Gastrocnemius medialis (tissue), 4 donors: ENCODE measurements at regions not wholly inside any gene's neighbourhood (a gene's known extent, or its start where the extent isn't known, plus 50 kb on each side); places are given as distances from the start of the nearest gene placed in this dataset.

ENCODE experiments used
- CTCF ChIP-seq, 5 experiments: fragments of 450-650 bp in 3 of 5; fragments of 200-600 bp in 2 of 5; sonication (generic) in 2 of 5; IDR thresholded peaks in 4 of 5; conservative IDR thresholded peaks in 1 of 5; 1 replicate in 4 of 5; 2 replicates in 1 of 5; pipeline ENCODE4 v1.5.1; 2016 to 2019; ENCODE audit warnings: antibody characterized with exemption in 5 of 5, mild to moderate bottlenecking in 3 of 5, moderate library complexity in 3 of 5
- POLR2A ChIP-seq, 2 donors: fragments of 450-650 bp; IDR thresholded peaks; one replicate each; pipeline ENCODE4 v1.6.1; 2017; ENCODE audit warnings: antibody characterized with exemption in 2 of 2, mild to moderate bottlenecking in 2 of 2, moderate library complexity in 2 of 2

GRCh38 chr9:108072740-108073139 is 583.2 kb upstream of the KLF4 start:
- TF ChIP-seq CTCF (IDR thresholded peaks at IDR 0.05 in 4 of 5, conservative IDR thresholded peaks at IDR 0.05 in 1 of 5) (no peak), POLR2A (IDR thresholded peaks at IDR 0.05) (no peak)
